Left lung (tissue), 4 donors: ENCODE measurements at regions not wholly inside any gene's neighbourhood (a gene's known extent, or its start where the extent isn't known, plus 50 kb on each side); places are given as distances from the start of the nearest gene placed in this dataset.

ENCODE experiments used
- ATAC-seq: fragments of 200-7000 bp; cut with Tn5 transposase; one replicate; pipeline ENCODE4 v1.9.1; 2020; ENCODE audit warnings: moderate library complexity
- DNase-seq, 4 donors: peaks; one replicate each; pipeline ENCODE4 v3.0.0-alpha.2; 2013 to 2020
- H3K27ac ChIP-seq, 2 donors: fragments of 200-600 bp; sonication (generic) in 1 of 2; one replicate each; pipeline versions ENCODE4 v1.5.0 to v1.8.0; 2020 to 2021
- H3K27me3 ChIP-seq, 2 donors: fragments of 200-600 bp; sonication (generic) in 1 of 2; one replicate each; pipeline versions ENCODE4 v1.5.0 to v1.8.0; 2020 to 2021
- H3K36me3 ChIP-seq, 2 donors: fragments of 200-600 bp; sonication (generic) in 1 of 2; one replicate each; pipeline versions ENCODE4 v1.5.0 to v1.8.0; 2020 to 2021
- H3K4me1 ChIP-seq, 2 donors: fragments of 200-600 bp; one replicate each; pipeline ENCODE4 v1.8.0; 2021
- H3K4me3 ChIP-seq, 2 donors: fragments of 200-600 bp; sonication (generic) in 1 of 2; one replicate each; pipeline versions ENCODE4 v1.5.0 to v1.8.0; 2020 to 2021; ENCODE audit warnings: mild to moderate bottlenecking in 1 of 2
- H3K9me3 ChIP-seq, 2 donors: fragments of 200-600 bp; sonication (generic) in 1 of 2; one replicate each; pipeline versions ENCODE4 v1.5.0 to v1.8.0; 2020 to 2021
- intact Hi-C, 2 donors: fragments of 100-400 bp; cut with DNase I; formaldehyde crosslinking; loops; one replicate each; pipeline versions ENCODE4 v1.11.2 to v1.14.2; 2022
- TF ChIP-seq, protein P1 (sequence below), 2 donors: fragments of 200-600 bp; sonication (generic) in 1 of 2; IDR thresholded peaks; one replicate each; pipeline versions ENCODE4 v1.5.0 to v1.8.0; 2021; ENCODE audit warnings: antibody characterized with exemption in 2 of 2
- donor health status: DM: no; HTN: yes; CAD: no.
- donor health status: DM: no; HTN: no; CAD: no.

- Histone ChIP-seq H3K9me3 (no peaks in the 10 kb centered on the region), H3K36me3 (no peaks in the 10 kb centered on the region), H3K4me3 (no peak overlapping the region), H3K4me1 (no peaks in the 10 kb centered on the region), H3K27ac (no peak overlapping the region), H3K27me3 (no peaks in the 10 kb centered on the region)
- no peak for ATAC-seq
- intact Hi-C loops, result no loop called here
- DNase-seq, result no peak
- TF ChIP-seq, protein P1, sequence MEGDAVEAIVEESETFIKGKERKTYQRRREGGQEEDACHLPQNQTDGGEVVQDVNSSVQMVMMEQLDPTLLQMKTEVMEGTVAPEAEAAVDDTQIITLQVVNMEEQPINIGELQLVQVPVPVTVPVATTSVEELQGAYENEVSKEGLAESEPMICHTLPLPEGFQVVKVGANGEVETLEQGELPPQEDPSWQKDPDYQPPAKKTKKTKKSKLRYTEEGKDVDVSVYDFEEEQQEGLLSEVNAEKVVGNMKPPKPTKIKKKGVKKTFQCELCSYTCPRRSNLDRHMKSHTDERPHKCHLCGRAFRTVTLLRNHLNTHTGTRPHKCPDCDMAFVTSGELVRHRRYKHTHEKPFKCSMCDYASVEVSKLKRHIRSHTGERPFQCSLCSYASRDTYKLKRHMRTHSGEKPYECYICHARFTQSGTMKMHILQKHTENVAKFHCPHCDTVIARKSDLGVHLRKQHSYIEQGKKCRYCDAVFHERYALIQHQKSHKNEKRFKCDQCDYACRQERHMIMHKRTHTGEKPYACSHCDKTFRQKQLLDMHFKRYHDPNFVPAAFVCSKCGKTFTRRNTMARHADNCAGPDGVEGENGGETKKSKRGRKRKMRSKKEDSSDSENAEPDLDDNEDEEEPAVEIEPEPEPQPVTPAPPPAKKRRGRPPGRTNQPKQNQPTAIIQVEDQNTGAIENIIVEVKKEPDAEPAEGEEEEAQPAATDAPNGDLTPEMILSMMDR (IDR thresholded peaks at IDR 0.05), result no peak
Observed at GRCh38 chr15:69941301-69941605, 156.5 kb downstream of the TLE3 start.

DNA sequence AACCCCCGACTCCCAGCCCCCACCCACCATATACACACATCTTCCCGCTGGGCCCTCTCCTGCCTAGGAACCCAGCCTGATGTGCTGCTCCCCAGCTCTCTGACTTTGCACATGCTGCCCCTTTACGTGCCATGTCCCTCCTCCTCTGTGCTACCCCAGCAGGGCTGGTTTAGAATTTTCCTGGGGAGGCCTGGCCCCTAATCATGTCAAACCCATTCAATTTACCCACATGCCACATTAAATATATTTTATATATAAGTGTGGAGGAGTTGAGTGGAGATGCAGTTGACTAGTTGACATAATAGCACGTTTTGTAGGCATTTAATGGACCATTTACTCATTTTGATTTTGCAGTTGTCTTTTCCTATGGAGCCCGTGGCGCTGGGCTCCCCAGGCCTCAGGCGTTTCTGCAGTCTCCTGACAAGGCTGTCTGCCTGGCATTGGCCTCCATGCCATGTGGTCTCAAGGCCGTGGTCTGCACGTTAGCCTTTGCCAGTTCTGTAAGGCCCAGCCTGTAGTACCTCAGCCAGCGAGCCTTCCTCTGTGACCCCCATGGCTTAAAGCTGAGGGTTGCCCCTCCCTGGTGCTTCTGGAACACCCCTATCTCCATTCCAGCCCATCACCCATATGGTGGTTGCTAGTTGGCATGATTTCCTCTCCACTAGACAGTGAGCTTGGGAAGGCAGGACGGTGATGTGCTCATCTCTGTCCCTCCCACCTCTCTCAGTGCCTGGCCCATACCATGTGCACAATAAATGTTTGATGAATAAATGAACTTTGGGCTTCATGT lies 155.8 kb downstream of the TLE3 start:
- Histone ChIP-seq H3K27ac (no peak overlapping the region), H3K4me1 (no peaks in the 10 kb centered on the region), H3K27me3 (no peaks in the 10 kb centered on the region), H3K9me3 (no peaks in the 10 kb centered on the region), H3K4me3 (no peak overlapping the region), H3K36me3 (no peaks in the 10 kb centered on the region)
- intact Hi-C loops, result no loop called here
- TF ChIP-seq, protein P1 (IDR thresholded peaks at IDR 0.05), result no peak
- DNase-seq (no peak), ATAC-seq (no peak)

DNA sequence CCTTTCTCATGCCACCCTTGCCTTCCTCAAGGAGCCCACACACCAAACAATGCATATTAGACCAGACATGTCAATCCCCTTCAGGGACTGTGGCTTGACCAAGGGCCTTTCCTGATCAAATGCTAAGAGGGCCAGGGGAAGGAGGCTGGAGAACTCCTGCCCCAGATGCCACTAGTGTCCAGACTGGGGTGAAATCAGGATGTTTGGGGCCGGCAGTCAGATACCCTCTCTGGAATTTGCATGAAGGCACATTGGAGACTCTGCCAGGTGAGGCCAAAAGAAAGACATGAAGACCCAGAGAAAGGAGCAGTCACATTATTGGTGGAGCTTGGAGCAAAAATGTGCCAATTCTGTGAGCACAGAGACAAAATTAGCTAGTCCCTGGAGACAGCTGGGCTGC lies 154.1 kb downstream of the TLE3 start:
- Histone ChIP-seq H3K9me3 (no peaks in the 10 kb centered on the region), H3K27ac (no peak overlapping the region), H3K4me1 (no peaks in the 10 kb centered on the region), H3K36me3 (no peaks in the 10 kb centered on the region), H3K4me3 (no peak overlapping the region), H3K27me3 (no peaks in the 10 kb centered on the region)
- DNase-seq (no peak), ATAC-seq (no peak)
- TF ChIP-seq, protein P1 (IDR thresholded peaks at IDR 0.05), result no peak
- intact Hi-C loops, result no loop called here

DNA sequence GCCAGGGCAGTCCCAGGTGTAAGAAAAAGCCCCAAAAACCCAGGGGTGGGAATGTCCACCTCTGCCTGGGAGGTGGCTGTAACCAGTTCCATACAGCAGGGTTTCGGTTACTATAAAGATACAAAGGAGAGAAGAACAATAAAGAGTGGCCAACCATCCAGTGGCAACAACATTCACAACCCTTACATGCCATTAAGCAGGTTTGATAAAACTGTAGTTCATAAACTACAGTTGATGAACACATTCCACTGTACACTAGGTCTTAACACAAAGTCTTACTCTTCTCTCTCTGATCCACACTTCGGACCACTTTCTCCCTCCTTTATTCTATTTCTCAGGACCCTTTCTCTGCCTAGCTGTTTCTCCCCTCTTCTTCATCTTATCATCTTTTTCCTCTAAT lies 152.0 kb downstream of the TLE3 start:
- H3K36me3 ChIP-seq, result no peaks in the 10 kb centered on the region
- intact Hi-C loops, result no loop called here
- no peak overlapping the region for H3K4me3 ChIP-seq
- ATAC-seq (no peak), DNase-seq (no peak)
- H3K27me3 ChIP-seq, result no peaks in the 10 kb centered on the region
- no peak overlapping the region for H3K27ac ChIP-seq
- TF ChIP-seq, protein P1 (IDR thresholded peaks at IDR 0.05), result no peak
- H3K4me1 ChIP-seq, result no peaks in the 10 kb centered on the region
- H3K9me3 ChIP-seq, result no peaks in the 10 kb centered on the region

GRCh38 chr15:69946870-69947269 lies 150.8 kb downstream of the TLE3 start:
- Histone ChIP-seq H3K4me1 (no peaks in the 10 kb centered on the region), H3K9me3 (no peaks in the 10 kb centered on the region), H3K27ac (no peak overlapping the region), H3K4me3 (no peak overlapping the region), H3K27me3 (no peaks in the 10 kb centered on the region), H3K36me3 (no peaks in the 10 kb centered on the region)
- intact Hi-C loops, result no loop called here
- DNase-seq, result no peak
- ATAC-seq, result no peak
- TF ChIP-seq, protein P1 (IDR thresholded peaks at IDR 0.05), result no peak
